ENCODE measurements at regions not wholly inside any gene's neighbourhood (a gene's known extent, or its start where the extent isn't known, plus 50 kb on each side); places are given as distances from the start of the nearest gene placed in this dataset.
"Not testable (repeated sequence)": the region's sequence is repeated elsewhere in the genome, so short reads cannot be mapped to it uniquely, and the experiment has no call there.

DNA sequence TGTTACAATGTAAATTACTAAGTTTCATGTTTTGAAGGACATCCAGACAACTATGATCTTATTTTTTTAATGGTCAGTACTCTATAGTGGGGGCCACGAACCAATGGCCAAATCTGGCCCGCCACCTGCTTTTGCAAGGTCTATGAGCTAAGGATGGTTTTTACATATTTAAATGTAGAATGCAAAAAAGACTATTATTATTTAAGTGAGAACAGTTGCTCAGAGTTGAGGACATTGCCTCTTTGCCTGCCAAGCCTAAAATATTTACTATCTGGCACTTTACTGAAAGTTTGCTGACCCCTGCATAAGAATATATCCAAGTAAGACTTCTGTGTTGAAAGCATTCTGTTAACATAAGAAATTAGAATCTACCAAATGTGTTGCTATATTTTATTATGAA lies 163.7 kb upstream of the MDFIC2 start:
- Mint-ChIP-seq H3K36me3 (ENCODE audit: insufficient read depth) (no peaks in the 10 kb centered on the region), H3K27ac (no peak overlapping the region), H3K9me3 (peaks cover 0 to 4% of the 10 kb centered on the region in 2 donors), H3K4me1 (ENCODE audit: low read depth in 2 of 2) (no peaks in the 10 kb centered on the region), H3K4me3 (no peak overlapping the region), H3K27me3 (peaks cover 4 to 19% of the 10 kb centered on the region in 2 donors)
- ATAC-seq (replicated peaks) (no peak), DNase-seq (no peak)

GRCh38 chr3:70471464-70472342 lies 159.3 kb upstream of the MDFIC2 start:
- Mint-ChIP-seq H3K9me3 (no peaks in the 10 kb centered on the region), H3K4me3 (no peak overlapping the region), H3K36me3 (ENCODE audit: insufficient read depth) (no peaks in the 10 kb centered on the region), H3K4me1 (ENCODE audit: low read depth in 2 of 2) (no peaks in the 10 kb centered on the region), H3K27ac (no peak overlapping the region), H3K27me3 (peaks cover 0 to 14% of the 10 kb centered on the region in 2 donors)
- ATAC-seq (replicated peaks) (no peak), DNase-seq (no peak)

DNA sequence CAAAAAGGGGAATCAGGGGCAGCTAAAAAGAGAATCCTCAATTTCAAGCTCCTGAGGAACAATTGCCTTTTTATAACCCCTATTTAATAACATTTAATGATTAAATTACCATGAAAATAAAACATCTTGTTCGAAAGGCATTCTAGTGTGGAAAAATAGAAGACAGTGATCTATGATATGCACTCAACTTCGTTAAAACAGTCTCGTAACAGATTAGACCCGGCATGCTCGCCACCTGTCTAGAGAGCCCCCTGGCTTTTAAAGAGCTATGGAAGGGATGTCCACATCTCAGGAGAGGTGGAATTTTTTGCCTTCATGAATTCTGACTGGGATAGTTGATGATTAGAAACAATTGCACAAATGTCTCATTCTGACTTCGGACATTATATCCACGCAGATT lies 153.7 kb upstream of the MDFIC2 start:
- no peak overlapping the region for H3K4me3 Mint-ChIP-seq
- H3K27me3 Mint-ChIP-seq, result no peaks in the 10 kb centered on the region
- no peaks in the 10 kb centered on the region for H3K4me1 Mint-ChIP-seq (ENCODE audit: low read depth in 2 of 2)
- no peak for DNase-seq
- H3K9me3 Mint-ChIP-seq, result peaks cover 0 to 1% of the 10 kb centered on the region in 2 donors
- no peaks in the 10 kb centered on the region for H3K36me3 Mint-ChIP-seq (ENCODE audit: insufficient read depth)
- H3K27ac Mint-ChIP-seq, result no peak overlapping the region
- no peak for ATAC-seq (replicated peaks)

DNA sequence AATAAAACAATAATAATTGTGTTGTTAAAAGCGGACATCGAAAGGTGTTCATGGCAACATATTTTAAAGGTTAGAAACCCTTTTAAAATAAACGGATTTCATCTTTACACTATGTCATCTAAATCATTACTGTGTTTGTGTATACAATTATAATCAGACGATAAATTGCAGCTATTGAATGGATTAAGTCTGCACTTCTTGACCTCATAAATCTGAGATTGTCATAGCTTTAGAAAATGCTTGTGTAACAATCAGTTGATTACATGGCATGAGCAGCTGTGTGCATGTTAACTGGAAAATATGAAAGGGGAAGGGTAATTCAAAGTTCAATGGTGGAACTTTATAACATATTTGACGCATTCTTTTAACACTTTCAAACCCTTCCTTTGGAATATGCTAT lies 152.4 kb upstream of the MDFIC2 start:
- Mint-ChIP-seq H3K4me1 (ENCODE audit: low read depth in 2 of 2) (no peaks in the 10 kb centered on the region), H3K4me3 (no peak overlapping the region), H3K36me3 (ENCODE audit: insufficient read depth) (no peaks in the 10 kb centered on the region), H3K9me3 (peaks cover 0 to 1% of the 10 kb centered on the region in 2 donors), H3K27me3 (no peaks in the 10 kb centered on the region), H3K27ac (no peak overlapping the region)
- DNase-seq (no peak), ATAC-seq (replicated peaks) (no peak)

GRCh38 chr3:70464465-70464864 lies 152.0 kb upstream of the MDFIC2 start:
- H3K27me3 Mint-ChIP-seq, result no peaks in the 10 kb centered on the region
- DNase-seq (no peak), ATAC-seq (replicated peaks) (no peak)
- no peak overlapping the region for H3K4me3 Mint-ChIP-seq
- H3K9me3 Mint-ChIP-seq, result peaks cover 0 to 1% of the 10 kb centered on the region in 2 donors
- H3K27ac Mint-ChIP-seq, result no peak overlapping the region
- H3K4me1 Mint-ChIP-seq (ENCODE audit: low read depth in 2 of 2), result no peaks in the 10 kb centered on the region
- no peaks in the 10 kb centered on the region for H3K36me3 Mint-ChIP-seq (ENCODE audit: insufficient read depth)

- not testable (repeated sequence) for DNase-seq; ATAC-seq (replicated peaks); H3K9me3 Mint-ChIP-seq; H3K4me1 Mint-ChIP-seq (ENCODE audit: low read depth in 2 of 2); H3K36me3 Mint-ChIP-seq (ENCODE audit: insufficient read depth); H3K4me3 Mint-ChIP-seq; H3K27ac Mint-ChIP-seq; H3K27me3 Mint-ChIP-seq
Measured at GRCh38 chr3:70450220-70450619, 137.8 kb upstream of the MDFIC2 start.

- H3K36me3 Mint-ChIP-seq (ENCODE audit: insufficient read depth); ATAC-seq (replicated peaks); H3K27ac Mint-ChIP-seq; H3K4me3 Mint-ChIP-seq; H3K4me1 Mint-ChIP-seq (ENCODE audit: low read depth in 2 of 2); H3K27me3 Mint-ChIP-seq; DNase-seq: not testable (repeated sequence)
- peaks cover 8 to 14% of the 10 kb centered on the region in 2 donors for H3K9me3 Mint-ChIP-seq
Measured at GRCh38 chr3:70435422-70435821, 123.0 kb upstream of the MDFIC2 start.

GRCh38 chr3:70433091-70433490 lies 120.7 kb upstream of the MDFIC2 start:
- Mint-ChIP-seq H3K27ac (no peak overlapping the region), H3K9me3 (peaks cover 11 to 14% of the 10 kb centered on the region in 2 donors), H3K27me3 (peaks cover 6% of the 10 kb centered on the region in 2 donors), H3K4me3 (no peak overlapping the region), H3K4me1 (ENCODE audit: low read depth in 2 of 2) (no peaks in the 10 kb centered on the region), H3K36me3 (ENCODE audit: insufficient read depth) (no peaks in the 10 kb centered on the region)
- DNase-seq, result no peak
- ATAC-seq (replicated peaks), result no peak

DNA sequence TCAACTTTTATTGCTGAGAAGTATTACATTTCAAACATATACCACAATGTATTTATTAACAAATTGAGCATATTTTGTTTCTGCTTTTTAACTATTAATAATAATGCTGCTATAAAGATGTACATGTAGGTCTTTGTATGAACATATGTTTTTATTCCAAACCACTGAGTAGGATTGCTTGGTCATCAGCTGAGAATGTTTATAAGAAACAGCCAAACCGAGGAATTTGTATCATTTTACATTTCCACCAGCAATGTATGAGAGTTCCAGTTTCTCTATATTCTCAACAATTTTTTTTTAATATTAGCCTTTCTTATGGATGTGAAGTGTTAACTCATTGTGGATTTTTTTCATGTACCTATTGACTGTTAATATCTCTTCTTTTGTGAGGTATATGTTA lies 119.5 kb upstream of the MDFIC2 start:
- Mint-ChIP-seq H3K27ac (no peak overlapping the region), H3K4me3 (no peak overlapping the region), H3K27me3 (peaks cover 6% of the 10 kb centered on the region in 2 donors), H3K36me3 (ENCODE audit: insufficient read depth) (no peaks in the 10 kb centered on the region), H3K9me3 (peaks cover 7 to 11% of the 10 kb centered on the region in 2 donors), H3K4me1 (ENCODE audit: low read depth in 2 of 2) (no peaks in the 10 kb centered on the region)
- DNase-seq (no peak), ATAC-seq (replicated peaks) (no peak)

DNA sequence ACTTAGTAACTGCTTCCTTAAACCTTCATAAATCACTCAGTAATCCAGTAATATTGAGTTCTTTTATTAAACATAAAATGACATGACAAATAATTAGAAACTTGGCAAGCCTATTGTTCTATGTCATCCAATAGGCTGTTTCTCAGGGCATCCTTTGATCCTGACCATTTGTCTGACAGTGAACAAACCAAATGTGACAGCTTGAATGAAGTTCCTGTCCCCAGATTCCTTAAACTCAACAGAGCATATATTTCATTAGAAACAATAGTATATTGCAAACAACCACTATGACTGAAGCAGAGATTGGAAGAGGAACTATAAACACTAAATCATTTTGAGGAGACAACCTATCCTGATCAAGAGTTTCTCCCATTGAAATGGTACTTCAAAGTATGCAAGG lies 113.6 kb upstream of the MDFIC2 start:
- ATAC-seq (replicated peaks), result no peak
- H3K4me1 Mint-ChIP-seq (ENCODE audit: low read depth in 2 of 2), result no peaks in the 10 kb centered on the region
- DNase-seq, result no peak
- H3K4me3 Mint-ChIP-seq, result no peak overlapping the region
- no peaks in the 10 kb centered on the region for H3K36me3 Mint-ChIP-seq (ENCODE audit: insufficient read depth)
- H3K9me3 Mint-ChIP-seq, result peaks cover 0 to 3% of the 10 kb centered on the region in 2 donors
- no peaks in the 10 kb centered on the region for H3K27me3 Mint-ChIP-seq
- no peak overlapping the region for H3K27ac Mint-ChIP-seq

GRCh38 chr3:70421506-70421905 lies 109.1 kb upstream of the MDFIC2 start:
- H3K27ac Mint-ChIP-seq, result no peak overlapping the region

GRCh38 chr3:70409018-70409417 lies 96.6 kb upstream of the MDFIC2 start:
- Mint-ChIP-seq H3K9me3 (peaks cover 5 to 7% of the 10 kb centered on the region in 2 donors), H3K4me1 (ENCODE audit: low read depth in 2 of 2) (no peaks in the 10 kb centered on the region), H3K4me3 (no peak overlapping the region), H3K27me3 (no peaks in the 10 kb centered on the region), H3K36me3 (ENCODE audit: insufficient read depth) (no peaks in the 10 kb centered on the region), H3K27ac (no peak overlapping the region)
- no peak for ATAC-seq (replicated peaks)
- DNase-seq, result no peak

More at GRCh38 chr3:70421506-70421905, 109.1 kb upstream of the MDFIC2 start:
- Mint-ChIP-seq H3K4me1 (ENCODE audit: low read depth in 2 of 2) (no peaks in the 10 kb centered on the region), H3K36me3 (ENCODE audit: insufficient read depth) (no peaks in the 10 kb centered on the region), H3K4me3 (no peak overlapping the region), H3K27me3 (no peaks in the 10 kb centered on the region), H3K9me3 (peaks cover 5 to 12% of the 10 kb centered on the region in 2 donors)
- ATAC-seq (replicated peaks), result no peak
- DNase-seq, result no peak

GRCh38 chr3:70400194-70400593 lies 87.8 kb upstream of the MDFIC2 start:
- ATAC-seq (replicated peaks) (no peak), DNase-seq (no peak)
- Mint-ChIP-seq H3K9me3 (peaks cover 0 to 3% of the 10 kb centered on the region in 2 donors), H3K27ac (no peak overlapping the region), H3K4me3 (no peak overlapping the region), H3K27me3 (no peaks in the 10 kb centered on the region), H3K36me3 (ENCODE audit: insufficient read depth) (no peaks in the 10 kb centered on the region), H3K4me1 (ENCODE audit: low read depth in 2 of 2) (no peaks in the 10 kb centered on the region)

- Mint-ChIP-seq H3K27ac (no peak overlapping the region), H3K4me1 (ENCODE audit: low read depth in 2 of 2) (no peaks in the 10 kb centered on the region), H3K36me3 (ENCODE audit: insufficient read depth) (no peaks in the 10 kb centered on the region), H3K27me3 (no peaks in the 10 kb centered on the region), H3K4me3 (no peak overlapping the region), H3K9me3 (peaks cover 0 to 15% of the 10 kb centered on the region in 2 donors)
- ATAC-seq (replicated peaks) (no peak), DNase-seq (no peak)
Measured at GRCh38 chr3:70393881-70394612, 81.6 kb upstream of the MDFIC2 start.
